GM23338 (cell line): ENCODE measurements at regions not wholly inside any gene's neighbourhood (a gene's known extent, or its start where the extent isn't known, plus 50 kb on each side); places are given as distances from the start of the nearest gene placed in this dataset.

ENCODE experiments used
- ATAC-seq: fragments of 200-7000 bp; cut with Tn5 transposase; 3 replicates; pipeline ENCODE4 v1.9.1; 2020
- DNase-seq: peaks from one replicate; pipeline ENCODE4 v3.0.0-alpha.2; 2015; ENCODE audit warnings: low spot score
- H2AFZ ChIP-seq: fragments of 200-600 bp; sonication (generic); 2 replicates; pipeline ENCODE4 v1.8.0; 2016; ENCODE audit warnings: antibody characterized with exemption, mild to moderate bottlenecking, moderate library complexity
- H3F3A ChIP-seq: fragments of 200-600 bp; sonication (generic); replicated peaks from 2 replicates; pipeline ENCODE4 v1.8.0; 2017; ENCODE audit warnings: antibody characterized with exemption, mixed run types, low read depth
- H3K27ac ChIP-seq: fragments of 200-600 bp; sonication (generic); 2 replicates; pipeline ENCODE4 v1.6.1; 2016; ENCODE audit warnings: low read depth
- H3K27me3 ChIP-seq: fragments of 200-600 bp; sonication (generic); 2 replicates; pipeline ENCODE4 v1.8.0; 2016; ENCODE audit warnings: mild to moderate bottlenecking, mixed run types, moderate library complexity; ENCODE audit not compliant: insufficient read depth
- H3K36me3 ChIP-seq: fragments of 200-600 bp; sonication (generic); 2 replicates; pipeline ENCODE4 v1.8.0; 2016; ENCODE audit warnings: mild to moderate bottlenecking; ENCODE audit not compliant: insufficient read depth
- H3K4me1 ChIP-seq: fragments of 200-600 bp; sonication (generic); 2 replicates; pipeline ENCODE4 v1.8.0; 2016; ENCODE audit warnings: mild to moderate bottlenecking, moderate library complexity; ENCODE audit not compliant: insufficient read depth
- H3K4me2 ChIP-seq: fragments of 200-600 bp; sonication (generic); 2 replicates; pipeline ENCODE4 v1.7.1; 2017; ENCODE audit warnings: mixed run types
- H3K4me3 ChIP-seq: fragments of 200-600 bp; sonication (generic); 2 replicates; pipeline ENCODE4 v1.6.1; 2016; ENCODE audit warnings: mixed run types
- H3K79me2 ChIP-seq: fragments of 200-600 bp; sonication (generic); replicated peaks from 2 replicates; pipeline ENCODE4 v1.8.0; 2017; ENCODE audit warnings: mild to moderate bottlenecking; ENCODE audit not compliant: insufficient read depth
- H3K9me2 ChIP-seq: fragments of 200-600 bp; sonication (generic); 2 replicates; pipeline ENCODE4 v1.8.0; 2017; ENCODE audit not compliant: insufficient read depth
- H4K20me1 ChIP-seq: fragments of 200-600 bp; sonication (generic); replicated peaks from 2 replicates; pipeline ENCODE4 v1.8.0; 2017; ENCODE audit warnings: mild to moderate bottlenecking; ENCODE audit not compliant: insufficient read depth
- H3K27ac Mint-ChIP-seq: 2 replicates; pipeline ENCODE4 v1.8.0; 2020; ENCODE audit warnings: inconsistent platforms, mild to moderate bottlenecking, moderate library complexity, mixed read lengths
- H3K27me3 Mint-ChIP-seq: 3 replicates; pipeline ENCODE4 v1.8.0; 2022; ENCODE audit warnings: low read depth, mild to moderate bottlenecking, moderate library complexity, mixed read lengths, inconsistent platforms; ENCODE audit not compliant: insufficient read depth, poor library complexity
- H3K36me3 Mint-ChIP-seq: 3 replicates; pipeline ENCODE4 v1.8.0; 2021; ENCODE audit warnings: low read depth, mild to moderate bottlenecking, inconsistent platforms, moderate library complexity, mixed read lengths
- H3K4me1 Mint-ChIP-seq: 3 replicates; pipeline ENCODE4 v1.8.0; 2020; ENCODE audit warnings: mild to moderate bottlenecking, inconsistent platforms, mixed read lengths
- H3K4me3 Mint-ChIP-seq: 3 replicates; pipeline ENCODE4 v1.8.0; 2021; ENCODE audit warnings: moderate library complexity, mild to moderate bottlenecking, inconsistent platforms, mixed read lengths
- H3K9me3 Mint-ChIP-seq: 3 replicates; pipeline ENCODE4 v1.8.0; 2020; ENCODE audit warnings: moderate library complexity, mild to moderate bottlenecking, inconsistent platforms, mixed read lengths
- CREB1 ChIP-seq: fragments of 250-450 bp; sonication (Bioruptor Pico); IDR thresholded peaks from 2 replicates; pipeline ENCODE4 v1.5.0; 2020; ENCODE audit warnings: low read depth, mild to moderate bottlenecking, moderate library complexity
- JUNB ChIP-seq: IDR thresholded peaks from one replicate; pipeline ENCODE4 v1.6.1; 2016; ENCODE audit warnings: antibody characterized with exemption; ENCODE audit not compliant: unreplicated experiment
- NANOG ChIP-seq: IDR thresholded peaks from 2 replicates; pipeline ENCODE4 v1.6.1; 2016; ENCODE audit warnings: antibody characterized with exemption, borderline replicate concordance
- POLR2AphosphoS5 ChIP-seq: IDR thresholded peaks from 2 replicates; pipeline ENCODE4 v1.6.1; 2016; ENCODE audit warnings: antibody characterized with exemption, low read depth
- TF ChIP-seq, protein P1 (sequence below): IDR thresholded peaks from one replicate; pipeline ENCODE4 v1.6.1; 2018; ENCODE audit warnings: antibody characterized with exemption; ENCODE audit not compliant: unreplicated experiment
- TF ChIP-seq, protein P2 (sequence below), 2 experiments: fragments of 200-600 bp in 1 of 2; sonication (generic) in 1 of 2; conservative IDR thresholded peaks; 2 replicates each; pipeline versions ENCODE4 v1.5.1 to v1.6.1; 2016 to 2017; ENCODE audit warnings: antibody characterized with exemption in 2 of 2, low read depth in 2 of 2, mild to moderate bottlenecking in 2 of 2, moderate library complexity in 1 of 2
- TF ChIP-seq, protein P3 (sequence below): fragments of 250-450 bp; sonication (Bioruptor Pico); IDR thresholded peaks from 2 replicates; pipeline ENCODE4 v1.5.0; 2020; ENCODE audit warnings: mild to moderate bottlenecking, moderate library complexity

DNA sequence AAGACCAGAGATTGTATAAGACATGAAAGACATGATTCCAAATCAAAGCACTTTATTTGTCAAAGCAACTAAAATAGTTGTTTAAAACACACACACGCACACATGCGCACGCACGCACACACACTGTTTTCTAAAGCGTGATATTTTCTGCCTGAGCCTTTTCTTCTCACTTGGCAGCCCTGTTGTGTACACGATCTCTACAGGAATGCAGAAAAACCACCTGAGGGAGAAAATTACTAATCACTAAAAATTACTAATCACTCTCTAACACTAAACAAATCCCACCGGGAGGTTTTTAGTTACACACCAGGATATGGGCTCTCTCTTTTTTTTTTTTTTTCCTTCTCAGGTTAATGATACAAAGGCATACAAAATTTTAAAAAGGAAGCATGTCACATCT is 160.1 kb upstream of the ATP11B start (continued):
- TF ChIP-seq JUNB = no peak
- TF ChIP-seq, protein P1, sequence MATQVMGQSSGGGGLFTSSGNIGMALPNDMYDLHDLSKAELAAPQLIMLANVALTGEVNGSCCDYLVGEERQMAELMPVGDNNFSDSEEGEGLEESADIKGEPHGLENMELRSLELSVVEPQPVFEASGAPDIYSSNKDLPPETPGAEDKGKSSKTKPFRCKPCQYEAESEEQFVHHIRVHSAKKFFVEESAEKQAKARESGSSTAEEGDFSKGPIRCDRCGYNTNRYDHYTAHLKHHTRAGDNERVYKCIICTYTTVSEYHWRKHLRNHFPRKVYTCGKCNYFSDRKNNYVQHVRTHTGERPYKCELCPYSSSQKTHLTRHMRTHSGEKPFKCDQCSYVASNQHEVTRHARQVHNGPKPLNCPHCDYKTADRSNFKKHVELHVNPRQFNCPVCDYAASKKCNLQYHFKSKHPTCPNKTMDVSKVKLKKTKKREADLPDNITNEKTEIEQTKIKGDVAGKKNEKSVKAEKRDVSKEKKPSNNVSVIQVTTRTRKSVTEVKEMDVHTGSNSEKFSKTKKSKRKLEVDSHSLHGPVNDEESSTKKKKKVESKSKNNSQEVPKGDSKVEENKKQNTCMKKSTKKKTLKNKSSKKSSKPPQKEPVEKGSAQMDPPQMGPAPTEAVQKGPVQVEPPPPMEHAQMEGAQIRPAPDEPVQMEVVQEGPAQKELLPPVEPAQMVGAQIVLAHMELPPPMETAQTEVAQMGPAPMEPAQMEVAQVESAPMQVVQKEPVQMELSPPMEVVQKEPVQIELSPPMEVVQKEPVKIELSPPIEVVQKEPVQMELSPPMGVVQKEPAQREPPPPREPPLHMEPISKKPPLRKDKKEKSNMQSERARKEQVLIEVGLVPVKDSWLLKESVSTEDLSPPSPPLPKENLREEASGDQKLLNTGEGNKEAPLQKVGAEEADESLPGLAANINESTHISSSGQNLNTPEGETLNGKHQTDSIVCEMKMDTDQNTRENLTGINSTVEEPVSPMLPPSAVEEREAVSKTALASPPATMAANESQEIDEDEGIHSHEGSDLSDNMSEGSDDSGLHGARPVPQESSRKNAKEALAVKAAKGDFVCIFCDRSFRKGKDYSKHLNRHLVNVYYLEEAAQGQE = no peak
- TF ChIP-seq, protein P2, sequence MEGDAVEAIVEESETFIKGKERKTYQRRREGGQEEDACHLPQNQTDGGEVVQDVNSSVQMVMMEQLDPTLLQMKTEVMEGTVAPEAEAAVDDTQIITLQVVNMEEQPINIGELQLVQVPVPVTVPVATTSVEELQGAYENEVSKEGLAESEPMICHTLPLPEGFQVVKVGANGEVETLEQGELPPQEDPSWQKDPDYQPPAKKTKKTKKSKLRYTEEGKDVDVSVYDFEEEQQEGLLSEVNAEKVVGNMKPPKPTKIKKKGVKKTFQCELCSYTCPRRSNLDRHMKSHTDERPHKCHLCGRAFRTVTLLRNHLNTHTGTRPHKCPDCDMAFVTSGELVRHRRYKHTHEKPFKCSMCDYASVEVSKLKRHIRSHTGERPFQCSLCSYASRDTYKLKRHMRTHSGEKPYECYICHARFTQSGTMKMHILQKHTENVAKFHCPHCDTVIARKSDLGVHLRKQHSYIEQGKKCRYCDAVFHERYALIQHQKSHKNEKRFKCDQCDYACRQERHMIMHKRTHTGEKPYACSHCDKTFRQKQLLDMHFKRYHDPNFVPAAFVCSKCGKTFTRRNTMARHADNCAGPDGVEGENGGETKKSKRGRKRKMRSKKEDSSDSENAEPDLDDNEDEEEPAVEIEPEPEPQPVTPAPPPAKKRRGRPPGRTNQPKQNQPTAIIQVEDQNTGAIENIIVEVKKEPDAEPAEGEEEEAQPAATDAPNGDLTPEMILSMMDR (conservative IDR thresholded peaks at IDR 0.05; ENCODE audit: low read depth in 2 of 2) = no peak

DNA sequence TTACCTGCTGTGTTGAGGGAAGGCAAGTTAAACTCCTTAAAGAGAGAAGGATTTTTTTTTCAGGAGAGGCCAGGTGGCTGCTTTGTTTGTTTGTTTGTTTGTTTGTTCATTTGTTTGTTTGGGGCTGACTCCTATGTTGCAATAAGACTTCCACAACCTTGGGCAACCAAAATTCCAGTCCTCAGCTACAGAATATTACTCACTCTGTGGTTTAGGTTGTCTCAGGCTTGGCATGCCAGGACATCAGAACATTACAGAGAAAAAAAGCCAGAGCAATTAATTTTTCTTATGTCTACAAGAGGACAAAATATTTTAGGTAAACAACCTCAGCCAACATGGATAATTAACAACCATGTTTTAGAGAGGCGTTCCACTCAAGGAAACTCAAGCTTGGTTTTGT is 156.7 kb upstream of the ATP11B start:
- TF ChIP-seq, protein P2 (conservative IDR thresholded peaks at IDR 0.05; ENCODE audit: low read depth in 2 of 2) = no peak
- TF ChIP-seq CREB1 (CRISPR knock-in tag) (no peak), POLR2AphosphoS5 (no peak), JUNB (no peak), NANOG (no peak)
- TF ChIP-seq, protein P3, sequence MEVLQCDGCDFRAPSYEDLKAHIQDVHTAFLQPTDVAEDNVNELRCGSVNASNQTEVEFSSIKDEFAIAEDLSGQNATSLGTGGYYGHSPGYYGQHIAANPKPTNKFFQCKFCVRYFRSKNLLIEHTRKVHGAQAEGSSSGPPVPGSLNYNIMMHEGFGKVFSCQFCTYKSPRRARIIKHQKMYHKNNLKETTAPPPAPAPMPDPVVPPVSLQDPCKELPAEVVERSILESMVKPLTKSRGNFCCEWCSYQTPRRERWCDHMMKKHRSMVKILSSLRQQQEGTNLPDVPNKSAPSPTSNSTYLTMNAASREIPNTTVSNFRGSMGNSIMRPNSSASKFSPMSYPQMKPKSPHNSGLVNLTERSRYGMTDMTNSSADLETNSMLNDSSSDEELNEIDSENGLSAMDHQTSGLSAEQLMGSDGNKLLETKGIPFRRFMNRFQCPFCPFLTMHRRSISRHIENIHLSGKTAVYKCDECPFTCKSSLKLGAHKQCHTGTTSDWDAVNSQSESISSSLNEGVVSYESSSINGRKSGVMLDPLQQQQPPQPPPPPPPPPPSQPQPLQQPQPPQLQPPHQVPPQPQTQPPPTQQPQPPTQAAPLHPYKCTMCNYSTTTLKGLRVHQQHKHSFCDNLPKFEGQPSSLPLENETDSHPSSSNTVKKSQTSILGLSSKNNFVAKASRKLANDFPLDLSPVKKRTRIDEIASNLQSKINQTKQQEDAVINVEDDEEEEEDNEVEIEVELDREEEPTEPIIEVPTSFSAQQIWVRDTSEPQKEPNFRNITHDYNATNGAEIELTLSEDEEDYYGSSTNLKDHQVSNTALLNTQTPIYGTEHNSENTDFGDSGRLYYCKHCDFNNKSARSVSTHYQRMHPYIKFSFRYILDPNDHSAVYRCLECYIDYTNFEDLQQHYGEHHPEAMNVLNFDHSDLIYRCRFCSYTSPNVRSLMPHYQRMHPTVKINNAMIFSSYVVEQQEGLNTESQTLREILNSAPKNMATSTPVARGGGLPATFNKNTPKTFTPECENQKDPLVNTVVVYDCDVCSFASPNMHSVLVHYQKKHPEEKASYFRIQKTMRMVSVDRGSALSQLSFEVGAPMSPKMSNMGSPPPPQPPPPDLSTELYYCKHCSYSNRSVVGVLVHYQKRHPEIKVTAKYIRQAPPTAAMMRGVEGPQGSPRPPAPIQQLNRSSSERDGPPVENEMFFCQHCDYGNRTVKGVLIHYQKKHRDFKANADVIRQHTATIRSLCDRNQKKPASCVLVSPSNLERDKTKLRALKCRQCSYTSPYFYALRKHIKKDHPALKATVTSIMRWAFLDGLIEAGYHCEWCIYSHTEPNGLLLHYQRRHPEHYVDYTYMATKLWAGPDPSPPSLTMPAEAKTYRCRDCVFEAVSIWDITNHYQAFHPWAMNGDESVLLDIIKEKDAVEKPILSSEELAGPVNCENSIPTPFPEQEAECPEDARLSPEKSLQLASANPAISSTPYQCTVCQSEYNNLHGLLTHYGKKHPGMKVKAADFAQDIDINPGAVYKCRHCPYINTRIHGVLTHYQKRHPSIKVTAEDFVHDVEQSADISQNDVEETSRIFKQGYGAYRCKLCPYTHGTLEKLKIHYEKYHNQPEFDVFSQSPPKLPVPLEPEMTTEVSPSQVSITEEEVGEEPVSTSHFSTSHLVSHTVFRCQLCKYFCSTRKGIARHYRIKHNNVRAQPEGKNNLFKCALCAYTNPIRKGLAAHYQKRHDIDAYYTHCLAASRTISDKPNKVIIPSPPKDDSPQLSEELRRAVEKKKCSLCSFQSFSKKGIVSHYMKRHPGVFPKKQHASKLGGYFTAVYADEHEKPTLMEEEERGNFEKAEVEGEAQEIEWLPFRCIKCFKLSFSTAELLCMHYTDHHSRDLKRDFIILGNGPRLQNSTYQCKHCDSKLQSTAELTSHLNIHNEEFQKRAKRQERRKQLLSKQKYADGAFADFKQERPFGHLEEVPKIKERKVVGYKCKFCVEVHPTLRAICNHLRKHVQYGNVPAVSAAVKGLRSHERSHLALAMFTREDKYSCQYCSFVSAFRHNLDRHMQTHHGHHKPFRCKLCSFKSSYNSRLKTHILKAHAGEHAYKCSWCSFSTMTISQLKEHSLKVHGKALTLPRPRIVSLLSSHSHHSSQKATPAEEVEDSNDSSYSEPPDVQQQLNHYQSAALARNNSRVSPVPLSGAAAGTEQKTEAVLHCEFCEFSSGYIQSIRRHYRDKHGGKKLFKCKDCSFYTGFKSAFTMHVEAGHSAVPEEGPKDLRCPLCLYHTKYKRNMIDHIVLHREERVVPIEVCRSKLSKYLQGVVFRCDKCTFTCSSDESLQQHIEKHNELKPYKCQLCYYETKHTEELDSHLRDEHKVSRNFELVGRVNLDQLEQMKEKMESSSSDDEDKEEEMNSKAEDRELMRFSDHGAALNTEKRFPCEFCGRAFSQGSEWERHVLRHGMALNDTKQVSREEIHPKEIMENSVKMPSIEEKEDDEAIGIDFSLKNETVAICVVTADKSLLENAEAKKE (CRISPR knock-in tag) = no peak
- no peak overlapping the region for H3K27ac ChIP-seq
- Mint-ChIP-seq H3K27ac (no peak overlapping the region), H3K4me3 (no peak overlapping the region), H3K27me3 (peaks cover 5% of the 10 kb centered on the region), H3K9me3 (no peaks in the 10 kb centered on the region; the same call in 2 of the 3 replicates), H3K4me1 (no peaks in the 10 kb centered on the region; the same call in 1 of the 3 replicates), H3K36me3 (no peaks in the 10 kb centered on the region)
- no peaks in the 10 kb centered on the region; the same call in 1 of the 2 replicates for H3K9me2 ChIP-seq
- H3K4me3 ChIP-seq = no peak overlapping the region
- peak overlapping the region; percentile 76; the same call in 1 of the 2 replicates for H2AFZ ChIP-seq
- H3K4me2 ChIP-seq = no peak overlapping the region
- H3K79me2 ChIP-seq = no peaks in the 10 kb centered on the region
- H3K4me1 ChIP-seq = no peaks in the 10 kb centered on the region
- no peak for ATAC-seq
- DNase-seq = no peak
- H3K36me3 ChIP-seq = no peaks in the 10 kb centered on the region
- no peaks in the 10 kb centered on the region for H4K20me1 ChIP-seq
- no peaks in the 10 kb centered on the region for H3K27me3 ChIP-seq
- no peaks in the 10 kb centered on the region for H3F3A ChIP-seq
